ENCODE measurements at regions not wholly inside any gene's neighbourhood (a gene's known extent, or its start where the extent isn't known, plus 50 kb on each side); places are given as distances from the start of the nearest gene placed in this dataset.
A peak's percentile ranks its signal among the peaks of the same experiment; 100 is the strongest.

GRCh38 chr2:20106746-20107145, 55.3 kb upstream of the LAPTM4A start (continued):
- no peak for TF ChIP-seq JUN (IDR thresholded peaks at IDR 0.05; ENCODE audit: low read depth, low read length)
- TF ChIP-seq TBP (IDR thresholded peaks at IDR 0.05; ENCODE audit: low read depth, low read length): peak; percentile 47; the same call in 1 of the 2 replicates
- TF ChIP-seq TAF1 (IDR thresholded peaks at IDR 0.05; ENCODE audit: low read depth, low read length): peak; percentile 40; the same call in 1 of the 2 replicates
- TF ChIP-seq CBX5 (IDR thresholded peaks at IDR 0.05; ENCODE audit: low read depth, low read length): no peak
- TF ChIP-seq SRF (IDR thresholded peaks at IDR 0.05; ENCODE audit: low read depth, low read length): no peak
- TF ChIP-seq NANOG (IDR thresholded peaks at IDR 0.05; ENCODE audit: insufficient read depth, low read depth, low read length, poor library complexity, severe bottlenecking): no peak
- no peak for TF ChIP-seq SIX5 (IDR thresholded peaks at IDR 0.05; ENCODE audit: low read depth, low read length)
- no peak for TF ChIP-seq GTF2F1 (IDR thresholded peaks at IDR 0.05; ENCODE audit: borderline replicate concordance, low read depth, low read length)
- no peak for TF ChIP-seq POLR2A (IDR thresholded peaks at IDR 0.05; ENCODE audit: control extremely low read depth in 1 of 2, low read depth in 2 of 2, low read length in 2 of 2)
- no peak for TF ChIP-seq EP300 (IDR thresholded peaks at IDR 0.05; ENCODE audit: borderline replicate concordance in 1 of 2, low read depth in 2 of 2, low read length in 2 of 2)
- TF ChIP-seq RFX5 (IDR thresholded peaks at IDR 0.05; ENCODE audit: borderline replicate concordance, low read depth, low read length): no peak
- no peak for TF ChIP-seq CBX8 (IDR thresholded peaks at IDR 0.05; ENCODE audit: borderline replicate concordance, low read depth, low read length)
- peak; percentile 38 for TF ChIP-seq ASH2L (IDR thresholded peaks at IDR 0.05; ENCODE audit: low read length)
- TF ChIP-seq TAF7 (optimal IDR thresholded peaks at IDR 0.05; ENCODE audit: borderline replicate concordance, low read depth, low read length): no peak
- no peak for TF ChIP-seq KDM1A (IDR thresholded peaks at IDR 0.05; ENCODE audit: borderline replicate concordance, low read length)
